Muscle layer of colon (tissue), 2 donors: ENCODE measurements at regions not wholly inside any gene's neighbourhood (a gene's known extent, or its start where the extent isn't known, plus 50 kb on each side); places are given as distances from the start of the nearest gene placed in this dataset.

Experiments
- H3K27ac ChIP-seq: one replicate; pipeline ENCODE4 v1.7.0; 2013; ENCODE audit warnings: low read depth, mild to moderate bottlenecking, low read length, moderate library complexity
- H3K27me3 ChIP-seq, 2 donors: one replicate each; pipeline ENCODE4 v1.7.0; 2013; ENCODE audit warnings: low read length in 2 of 2, mild to moderate bottlenecking in 2 of 2; ENCODE audit not compliant: insufficient read depth in 2 of 2, control insufficient read depth in 1 of 2
- H3K36me3 ChIP-seq: one replicate; pipeline ENCODE4 v1.7.0; 2013; ENCODE audit warnings: mild to moderate bottlenecking, low read length; ENCODE audit not compliant: insufficient read depth
- H3K4me1 ChIP-seq: one replicate; pipeline ENCODE4 v1.7.0; 2013; ENCODE audit warnings: mild to moderate bottlenecking, low read length; ENCODE audit not compliant: insufficient read depth
- H3K4me3 ChIP-seq, 2 donors: one replicate each; pipeline ENCODE4 v1.7.0; 2013; ENCODE audit warnings: low read length in 2 of 2, low read depth in 1 of 2, mild to moderate bottlenecking in 1 of 2, moderate library complexity in 1 of 2
- H3K9ac ChIP-seq: one replicate; pipeline ENCODE4 v1.7.0; 2013; ENCODE audit warnings: low read length
- H3K9me3 ChIP-seq: one replicate; pipeline ENCODE4 v1.7.0; 2013; ENCODE audit warnings: mild to moderate bottlenecking, low read length
- donor health status: abdominal sarcoma.
- donor health status: Adenocarcinoma of cecum.

GRCh38 chr3:159172473-159172872 lies 370.6 kb downstream of the MFSD1 start:
- Histone ChIP-seq H3K4me3 (no peak overlapping the region), H3K9me3 (no peaks in the 10 kb centered on the region), H3K36me3 (no peaks in the 10 kb centered on the region), H3K4me1 (no peaks in the 10 kb centered on the region), H3K27ac (no peak overlapping the region), H3K9ac (no peak overlapping the region), H3K27me3 (no peaks in the 10 kb centered on the region)

GRCh38 chr3:159174715-159175692 lies 373.1 kb downstream of the MFSD1 start:
- Histone ChIP-seq H3K9ac (no peak overlapping the region), H3K9me3 (no peaks in the 10 kb centered on the region), H3K4me3 (no peak overlapping the region), H3K4me1 (no peaks in the 10 kb centered on the region), H3K27me3 (no peaks in the 10 kb centered on the region), H3K27ac (no peak overlapping the region), H3K36me3 (no peaks in the 10 kb centered on the region)

DNA sequence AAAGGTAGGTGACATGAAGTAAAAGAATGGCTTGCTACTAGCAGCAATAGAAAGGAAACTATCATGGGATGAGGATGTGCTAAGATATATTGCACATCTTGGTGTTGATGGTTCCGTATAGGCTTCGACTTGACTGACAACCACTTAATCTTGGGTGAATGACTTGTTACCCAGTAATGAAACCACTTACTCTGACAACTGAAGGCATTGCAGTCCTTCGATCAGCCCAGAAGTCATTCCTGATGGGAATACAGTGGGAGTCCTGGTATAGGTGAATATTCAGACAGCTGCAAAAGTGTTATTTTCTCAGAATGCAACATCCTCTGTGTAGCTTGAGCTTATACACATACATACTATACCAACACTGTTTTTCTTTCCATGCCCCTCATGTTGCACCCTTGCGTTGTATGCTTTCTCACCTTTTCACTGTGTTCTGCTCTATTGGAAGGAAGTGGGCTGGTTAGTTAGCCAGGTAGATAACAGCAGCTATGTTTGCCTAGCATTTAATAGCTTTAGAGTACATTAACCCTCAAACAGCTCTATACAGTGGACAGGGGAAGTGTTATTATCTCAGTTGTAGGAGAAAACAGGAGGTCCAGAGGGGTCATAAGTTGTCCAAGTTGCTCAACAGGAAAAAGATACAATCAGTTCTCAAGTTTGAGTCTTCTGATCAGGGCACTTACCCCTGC lies 376.5 kb downstream of the MFSD1 start:
- H3K9me3 ChIP-seq: no peaks in the 10 kb centered on the region
- no peaks in the 10 kb centered on the region for H3K36me3 ChIP-seq
- H3K4me1 ChIP-seq: no peaks in the 10 kb centered on the region
- H3K9ac ChIP-seq: no peak overlapping the region
- H3K27me3 ChIP-seq: no peaks in the 10 kb centered on the region
- no peak overlapping the region for H3K27ac ChIP-seq
- no peak overlapping the region for H3K4me3 ChIP-seq

DNA sequence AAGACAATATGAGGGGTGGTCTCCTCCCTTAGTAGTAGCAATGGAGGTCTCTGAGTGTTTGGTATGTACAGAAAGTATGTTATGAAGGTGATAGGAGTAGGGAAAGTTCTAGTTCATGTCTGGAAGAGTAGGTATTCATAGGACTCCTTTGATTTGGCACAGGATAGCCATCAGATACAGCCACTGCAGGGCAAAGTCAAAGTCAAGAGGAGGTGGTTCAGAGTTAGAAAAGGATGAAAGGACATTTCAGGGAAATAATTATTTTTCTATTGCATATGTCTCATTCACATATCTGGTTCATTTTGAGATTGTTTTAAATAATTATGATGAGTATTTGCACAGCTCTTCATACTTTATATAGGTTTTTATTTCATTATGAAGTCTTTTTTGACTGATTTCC lies 381.1 kb downstream of the MFSD1 start:
- no peaks in the 10 kb centered on the region for H3K36me3 ChIP-seq
- H3K9me3 ChIP-seq: no peaks in the 10 kb centered on the region
- no peaks in the 10 kb centered on the region for H3K4me1 ChIP-seq
- no peaks in the 10 kb centered on the region for H3K27me3 ChIP-seq
- H3K9ac ChIP-seq: no peak overlapping the region
- H3K27ac ChIP-seq: no peak overlapping the region
- no peak overlapping the region for H3K4me3 ChIP-seq

- H3K9ac ChIP-seq: no peak overlapping the region
These were observed 383.7 kb downstream of the MFSD1 start for GRCh38 chr3:159185443-159186050.

GRCh38 chr3:159186581-159186980 lies 384.7 kb downstream of the MFSD1 start:
- H3K4me1 ChIP-seq: no peaks in the 10 kb centered on the region
- H3K4me3 ChIP-seq: no peak overlapping the region
- H3K27ac ChIP-seq: no peak overlapping the region
- no peaks in the 10 kb centered on the region for H3K9me3 ChIP-seq
- no peaks in the 10 kb centered on the region for H3K27me3 ChIP-seq
- H3K36me3 ChIP-seq: no peaks in the 10 kb centered on the region
- no peak overlapping the region for H3K9ac ChIP-seq

More at GRCh38 chr3:159185443-159186050, 383.7 kb downstream of the MFSD1 start:
- no peaks in the 10 kb centered on the region for H3K9me3 ChIP-seq
- H3K27me3 ChIP-seq: no peaks in the 10 kb centered on the region
- no peaks in the 10 kb centered on the region for H3K4me1 ChIP-seq
- no peaks in the 10 kb centered on the region for H3K36me3 ChIP-seq
- no peak overlapping the region for H3K4me3 ChIP-seq
- no peak overlapping the region for H3K27ac ChIP-seq

DNA sequence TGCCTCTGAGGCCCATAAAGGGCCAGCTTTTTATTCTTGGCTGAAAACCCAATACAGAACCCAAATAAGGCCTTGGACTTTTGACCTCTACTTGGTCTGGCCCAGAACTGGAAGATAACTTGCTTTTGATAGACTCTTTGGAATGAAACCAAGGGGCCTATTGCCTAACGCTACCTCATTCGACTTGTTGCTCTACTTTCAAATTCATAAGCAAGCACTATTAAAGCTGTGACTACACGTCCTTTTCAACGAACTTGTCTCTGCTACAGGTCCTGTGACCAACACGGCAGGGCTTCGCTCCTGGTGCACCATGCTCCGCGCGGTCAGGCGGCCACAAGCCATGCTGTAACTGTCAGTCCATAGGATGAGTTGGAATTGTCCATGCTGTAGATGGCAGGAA lies 385.4 kb downstream of the MFSD1 start:
- Histone ChIP-seq H3K9me3 (no peaks in the 10 kb centered on the region), H3K36me3 (no peaks in the 10 kb centered on the region), H3K9ac (no peak overlapping the region), H3K4me1 (no peaks in the 10 kb centered on the region), H3K27me3 (no peaks in the 10 kb centered on the region), H3K4me3 (no peak overlapping the region), H3K27ac (no peak overlapping the region)

- H3K4me3 ChIP-seq: no peak overlapping the region
- no peak overlapping the region for H3K27ac ChIP-seq
- no peak overlapping the region for H3K9ac ChIP-seq
- H3K36me3 ChIP-seq: no peaks in the 10 kb centered on the region
- no peaks in the 10 kb centered on the region for H3K9me3 ChIP-seq
- H3K27me3 ChIP-seq: no peaks in the 10 kb centered on the region
- no peaks in the 10 kb centered on the region for H3K4me1 ChIP-seq
These were observed 385.9 kb downstream of the MFSD1 start for GRCh38 chr3:159187706-159188105.

GRCh38 chr3:159189994-159190669 lies 388.3 kb downstream of the MFSD1 start:
- Histone ChIP-seq H3K9me3 (no peaks in the 10 kb centered on the region), H3K9ac (no peak overlapping the region), H3K4me1 (no peaks in the 10 kb centered on the region), H3K4me3 (no peak overlapping the region), H3K27me3 (no peaks in the 10 kb centered on the region), H3K36me3 (no peaks in the 10 kb centered on the region), H3K27ac (no peak overlapping the region)

DNA sequence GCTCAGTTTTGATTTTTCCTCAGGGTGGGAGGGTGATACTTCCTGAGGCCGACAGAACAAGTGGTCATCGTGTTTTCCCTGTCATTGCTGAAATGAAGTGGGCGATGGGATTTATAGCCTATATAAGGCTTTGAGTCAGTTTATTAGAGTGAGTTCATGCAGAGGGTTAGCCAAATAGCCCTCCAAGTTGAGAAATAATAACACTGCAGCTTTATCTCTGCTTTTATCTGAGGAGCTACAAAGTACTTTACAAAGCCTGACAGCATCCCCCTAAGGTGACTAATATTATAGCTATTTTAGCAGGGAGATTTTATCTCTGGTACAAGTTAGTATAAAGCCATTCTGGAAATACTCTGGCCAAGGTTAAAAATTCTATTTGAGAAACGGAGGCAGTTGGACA lies 389.6 kb downstream of the MFSD1 start:
- Histone ChIP-seq H3K4me3 (no peak overlapping the region), H3K9me3 (no peaks in the 10 kb centered on the region), H3K36me3 (no peaks in the 10 kb centered on the region), H3K9ac (no peak overlapping the region), H3K4me1 (no peaks in the 10 kb centered on the region), H3K27ac (no peak overlapping the region), H3K27me3 (no peaks in the 10 kb centered on the region)

DNA sequence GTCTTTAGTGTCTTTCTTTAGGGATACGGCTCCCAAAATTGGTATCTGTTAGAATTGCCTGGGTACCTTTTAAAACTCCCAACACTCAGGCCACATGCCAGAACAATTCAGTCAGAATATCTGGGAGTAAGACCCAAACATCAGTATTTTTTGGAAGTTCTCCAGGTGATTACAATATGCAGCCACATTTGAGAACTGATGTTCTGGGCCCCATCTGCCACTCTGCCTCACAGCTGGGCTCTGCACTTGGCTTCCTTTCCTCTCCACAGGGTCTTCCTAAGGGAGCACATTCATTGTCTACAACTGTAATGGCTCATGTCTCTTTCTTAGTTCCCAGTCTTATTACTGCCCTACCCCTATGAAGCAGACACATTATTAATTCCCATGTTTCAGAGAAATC lies 394.5 kb downstream of the MFSD1 start:
- Histone ChIP-seq H3K9ac (no peak overlapping the region), H3K9me3 (no peaks in the 10 kb centered on the region), H3K4me3 (no peak overlapping the region), H3K27ac (no peak overlapping the region), H3K36me3 (no peaks in the 10 kb centered on the region), H3K27me3 (no peaks in the 10 kb centered on the region), H3K4me1 (no peaks in the 10 kb centered on the region)
